Loucy (cell line): ENCODE measurements at regions not wholly inside any gene's neighbourhood (a gene's known extent, or its start where the extent isn't known, plus 50 kb on each side); places are given as distances from the start of the nearest gene placed in this dataset.

Source experiments
- H2AFZ ChIP-seq: fragments of 200-600 bp; sonication (generic); 2 replicates; pipeline ENCODE4 v1.6.0; 2016; ENCODE audit warnings: antibody characterized with exemption, mild to moderate bottlenecking, low read length, moderate library complexity
- H3F3A ChIP-seq: fragments of 200-600 bp; 2 replicates; pipeline ENCODE4 v1.6.0; 2016; ENCODE audit warnings: antibody characterized with exemption, low read depth, mild to moderate bottlenecking
- H3K27me3 ChIP-seq: fragments of 200-600 bp; sonication (generic); 2 replicates; pipeline ENCODE4 v1.6.1; 2014; ENCODE audit warnings: low read length, mild to moderate bottlenecking; ENCODE audit not compliant: insufficient read depth, poor library complexity, severe bottlenecking
- H3K36me3 ChIP-seq: fragments of 200-600 bp; sonication (generic); 2 replicates; pipeline ENCODE4 v1.6.1; 2016; ENCODE audit warnings: low read length; ENCODE audit not compliant: insufficient read depth
- H3K4me1 ChIP-seq: fragments of 200-600 bp; sonication (generic); 2 replicates; pipeline ENCODE4 v1.5.1; 2014; ENCODE audit warnings: low read length, mild to moderate bottlenecking; ENCODE audit not compliant: insufficient read depth, poor library complexity, severe bottlenecking
- H3K4me2 ChIP-seq: fragments of 200-600 bp; sonication (generic); 2 replicates; pipeline ENCODE4 v1.6.0; 2014; ENCODE audit warnings: antibody characterized with exemption, low read length, low read depth, mild to moderate bottlenecking; ENCODE audit not compliant: poor library complexity, severe bottlenecking
- H3K4me3 ChIP-seq: fragments of 200-600 bp; sonication (generic); 2 replicates; pipeline ENCODE4 v1.5.1; 2014; ENCODE audit warnings: low read length, mild to moderate bottlenecking, mixed read lengths; ENCODE audit not compliant: poor library complexity, severe bottlenecking
- H3K79me2 ChIP-seq: fragments of 200-600 bp; sonication (generic); 2 replicates; pipeline ENCODE4 v1.6.1; 2014; ENCODE audit warnings: low read length; ENCODE audit not compliant: insufficient read depth
- H3K9ac ChIP-seq: fragments of 200-600 bp; sonication (generic); 2 replicates; pipeline ENCODE4 v1.6.0; 2014; ENCODE audit warnings: mild to moderate bottlenecking, low read depth, low read length, moderate library complexity; ENCODE audit not compliant: poor library complexity, severe bottlenecking
- H3K9me2 ChIP-seq: fragments of 200-600 bp; sonication (generic); replicated peaks from 2 replicates; pipeline ENCODE4 v1.6.1; 2016; ENCODE audit warnings: low read depth, low read length, mixed read lengths
- H3K9me3 ChIP-seq: fragments of 200-600 bp; sonication (generic); 2 replicates; pipeline ENCODE4 v1.6.1; 2014; ENCODE audit warnings: mild to moderate bottlenecking, antibody characterized with exemption, low read length, low read depth; ENCODE audit not compliant: insufficient read depth
- H4K20me1 ChIP-seq: fragments of 200-600 bp; sonication (generic); 2 replicates; pipeline ENCODE4 v1.6.0; 2014; ENCODE audit warnings: antibody characterized with exemption, low read length, mild to moderate bottlenecking; ENCODE audit not compliant: insufficient read depth, poor library complexity, severe bottlenecking
- EZH2phosphoT487 ChIP-seq: fragments of 200-600 bp; IDR thresholded peaks from 2 replicates; pipeline ENCODE4 v1.6.1; 2018; ENCODE audit warnings: antibody characterized with exemption, mild to moderate bottlenecking, moderate library complexity, borderline replicate concordance
- TF ChIP-seq, protein P1 (sequence below): fragments of 200-600 bp; sonication (generic); conservative IDR thresholded peaks from 2 replicates; pipeline ENCODE4 v1.5.1; 2014; ENCODE audit warnings: mild to moderate bottlenecking, antibody characterized with exemption, low read length

DNA sequence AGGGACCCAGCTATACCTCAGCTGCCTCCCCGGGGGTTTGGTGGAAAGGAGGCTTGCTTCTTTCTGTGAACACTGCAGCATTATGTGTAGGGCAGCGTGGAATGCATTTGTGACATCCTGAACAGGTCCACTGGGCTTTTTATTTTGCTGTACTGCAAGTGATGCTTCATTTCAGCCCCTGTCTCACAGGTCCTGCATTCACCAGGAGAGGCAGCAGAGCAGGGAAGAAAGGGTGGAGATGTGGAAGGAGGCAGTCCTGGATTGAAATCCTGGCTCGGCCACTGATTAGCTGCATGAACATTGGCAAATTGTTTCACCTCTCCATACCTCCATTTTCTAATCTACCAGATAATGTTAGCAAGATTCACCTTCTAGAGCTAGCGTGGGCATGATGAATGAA lies 77.9 kb upstream of the ZBTB18 start:
- no peak overlapping the region for H2AFZ ChIP-seq
- H4K20me1 ChIP-seq, result no peaks in the 10 kb centered on the region
- no peaks in the 10 kb centered on the region for H3F3A ChIP-seq
- no peaks in the 10 kb centered on the region for H3K9me2 ChIP-seq
- H3K36me3 ChIP-seq, result no peaks in the 10 kb centered on the region
- no peaks in the 10 kb centered on the region for H3K4me1 ChIP-seq
- H3K9ac ChIP-seq, result no peak overlapping the region
- H3K9me3 ChIP-seq, result no peaks in the 10 kb centered on the region
- no peaks in the 10 kb centered on the region for H3K27me3 ChIP-seq
- H3K4me3 ChIP-seq, result no peak overlapping the region
- H3K4me2 ChIP-seq, result no peak overlapping the region
- TF ChIP-seq, protein P1, sequence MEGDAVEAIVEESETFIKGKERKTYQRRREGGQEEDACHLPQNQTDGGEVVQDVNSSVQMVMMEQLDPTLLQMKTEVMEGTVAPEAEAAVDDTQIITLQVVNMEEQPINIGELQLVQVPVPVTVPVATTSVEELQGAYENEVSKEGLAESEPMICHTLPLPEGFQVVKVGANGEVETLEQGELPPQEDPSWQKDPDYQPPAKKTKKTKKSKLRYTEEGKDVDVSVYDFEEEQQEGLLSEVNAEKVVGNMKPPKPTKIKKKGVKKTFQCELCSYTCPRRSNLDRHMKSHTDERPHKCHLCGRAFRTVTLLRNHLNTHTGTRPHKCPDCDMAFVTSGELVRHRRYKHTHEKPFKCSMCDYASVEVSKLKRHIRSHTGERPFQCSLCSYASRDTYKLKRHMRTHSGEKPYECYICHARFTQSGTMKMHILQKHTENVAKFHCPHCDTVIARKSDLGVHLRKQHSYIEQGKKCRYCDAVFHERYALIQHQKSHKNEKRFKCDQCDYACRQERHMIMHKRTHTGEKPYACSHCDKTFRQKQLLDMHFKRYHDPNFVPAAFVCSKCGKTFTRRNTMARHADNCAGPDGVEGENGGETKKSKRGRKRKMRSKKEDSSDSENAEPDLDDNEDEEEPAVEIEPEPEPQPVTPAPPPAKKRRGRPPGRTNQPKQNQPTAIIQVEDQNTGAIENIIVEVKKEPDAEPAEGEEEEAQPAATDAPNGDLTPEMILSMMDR, result no peak
- TF ChIP-seq EZH2phosphoT487, result no peak
- no peaks in the 10 kb centered on the region for H3K79me2 ChIP-seq

DNA sequence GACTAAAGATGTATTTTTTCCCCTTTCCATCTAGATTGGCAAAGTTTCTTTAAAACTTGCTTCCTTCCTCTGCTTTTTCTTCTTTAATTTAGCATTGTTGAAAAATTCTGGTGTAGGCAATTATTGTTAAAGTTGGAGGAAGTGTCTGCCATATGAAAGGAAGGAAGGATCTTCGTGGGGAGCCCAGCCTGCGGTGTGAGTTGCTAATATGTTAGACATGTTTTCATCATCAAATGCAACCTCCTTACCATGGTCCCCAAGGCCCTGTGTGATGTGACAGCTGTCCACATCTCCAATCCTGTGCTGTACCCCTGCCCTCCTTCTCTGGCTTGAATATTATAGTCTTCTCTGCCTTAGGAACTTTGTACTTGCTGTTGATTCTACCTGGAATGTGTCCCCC lies 81.0 kb upstream of the ZBTB18 start:
- Histone ChIP-seq H3K9me3 (no peaks in the 10 kb centered on the region), H3K36me3 (no peaks in the 10 kb centered on the region), H3K79me2 (no peaks in the 10 kb centered on the region), H4K20me1 (no peaks in the 10 kb centered on the region), H3K4me3 (no peak overlapping the region), H2AFZ (no peak overlapping the region), H3F3A (no peaks in the 10 kb centered on the region), H3K9ac (no peak overlapping the region), H3K9me2 (no peaks in the 10 kb centered on the region), H3K4me1 (no peaks in the 10 kb centered on the region), H3K4me2 (no peak overlapping the region), H3K27me3 (no peaks in the 10 kb centered on the region)
- no peak for TF ChIP-seq EZH2phosphoT487
- TF ChIP-seq, protein P1, result no peak

GRCh38 chr1:243968413-243968812 lies 82.7 kb upstream of the ZBTB18 start:
- TF ChIP-seq, protein P1, result no peak
- TF ChIP-seq EZH2phosphoT487, result no peak
- Histone ChIP-seq H3K9ac (no peak overlapping the region), H3K4me2 (no peak overlapping the region), H2AFZ (no peak overlapping the region), H4K20me1 (no peaks in the 10 kb centered on the region), H3K9me3 (no peaks in the 10 kb centered on the region), H3F3A (no peaks in the 10 kb centered on the region), H3K9me2 (no peaks in the 10 kb centered on the region), H3K79me2 (no peaks in the 10 kb centered on the region), H3K4me3 (no peak overlapping the region), H3K27me3 (no peaks in the 10 kb centered on the region), H3K4me1 (no peaks in the 10 kb centered on the region), H3K36me3 (no peaks in the 10 kb centered on the region)
